ENCODE measurements at regions not wholly inside any gene's neighbourhood (a gene's known extent, or its start where the extent isn't known, plus 50 kb on each side); places are given as distances from the start of the nearest gene placed in this dataset.

DNA sequence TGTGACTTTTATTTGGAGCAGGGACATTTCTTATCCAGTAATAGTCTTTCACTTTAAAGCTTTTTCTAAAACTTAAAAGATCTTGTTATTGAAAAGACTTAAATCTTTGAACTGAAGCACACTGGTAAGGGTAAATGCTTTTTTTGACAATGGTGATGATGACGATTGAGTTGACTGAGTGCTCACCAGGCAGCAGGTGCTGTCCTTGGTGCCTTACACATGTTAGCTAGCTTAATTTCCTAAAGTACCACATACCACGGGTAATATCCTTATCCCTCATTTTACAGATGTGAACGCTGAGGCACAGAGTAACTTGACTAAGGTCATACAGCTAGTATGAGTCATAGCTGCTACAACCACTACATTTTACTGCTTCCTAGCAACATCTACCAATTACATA lies 200.0 kb downstream of the XPNPEP1 start:
- TF ChIP-seq POLR2AphosphoS5 (IDR thresholded peaks at IDR 0.05) (no peak), POLR2A (IDR thresholded peaks at IDR 0.05; ENCODE audit: low read depth) (no peak)
